ENCODE measurements at regions not wholly inside any gene's neighbourhood (a gene's known extent, or its start where the extent isn't known, plus 50 kb on each side); places are given as distances from the start of the nearest gene placed in this dataset.

DNA sequence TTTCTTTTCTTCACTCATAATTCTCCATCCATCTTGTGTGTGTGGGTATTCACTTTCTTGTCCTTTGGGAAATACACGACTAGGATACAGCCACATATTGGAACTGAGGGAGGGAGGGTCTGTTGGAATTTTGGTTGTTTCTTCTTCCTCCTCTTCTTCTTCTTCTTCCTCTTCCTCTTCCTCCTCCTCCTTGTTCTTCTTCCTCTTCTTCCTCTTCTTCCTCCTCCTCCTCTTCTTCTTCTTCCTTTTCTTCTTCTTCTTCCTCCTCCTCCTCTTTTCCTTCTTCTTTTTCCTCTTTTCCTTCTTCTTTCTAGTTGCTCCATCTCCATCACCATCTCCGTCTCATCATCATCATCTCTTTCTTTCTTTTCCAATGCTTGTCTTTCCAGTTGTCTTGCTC is 1307.3 kb upstream of the ZEB2 start:
- TF ChIP-seq, protein P1, sequence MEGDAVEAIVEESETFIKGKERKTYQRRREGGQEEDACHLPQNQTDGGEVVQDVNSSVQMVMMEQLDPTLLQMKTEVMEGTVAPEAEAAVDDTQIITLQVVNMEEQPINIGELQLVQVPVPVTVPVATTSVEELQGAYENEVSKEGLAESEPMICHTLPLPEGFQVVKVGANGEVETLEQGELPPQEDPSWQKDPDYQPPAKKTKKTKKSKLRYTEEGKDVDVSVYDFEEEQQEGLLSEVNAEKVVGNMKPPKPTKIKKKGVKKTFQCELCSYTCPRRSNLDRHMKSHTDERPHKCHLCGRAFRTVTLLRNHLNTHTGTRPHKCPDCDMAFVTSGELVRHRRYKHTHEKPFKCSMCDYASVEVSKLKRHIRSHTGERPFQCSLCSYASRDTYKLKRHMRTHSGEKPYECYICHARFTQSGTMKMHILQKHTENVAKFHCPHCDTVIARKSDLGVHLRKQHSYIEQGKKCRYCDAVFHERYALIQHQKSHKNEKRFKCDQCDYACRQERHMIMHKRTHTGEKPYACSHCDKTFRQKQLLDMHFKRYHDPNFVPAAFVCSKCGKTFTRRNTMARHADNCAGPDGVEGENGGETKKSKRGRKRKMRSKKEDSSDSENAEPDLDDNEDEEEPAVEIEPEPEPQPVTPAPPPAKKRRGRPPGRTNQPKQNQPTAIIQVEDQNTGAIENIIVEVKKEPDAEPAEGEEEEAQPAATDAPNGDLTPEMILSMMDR (conservative IDR thresholded peaks at IDR 0.05; ENCODE audit: low read depth in 2 of 2): no peak
- TF ChIP-seq POLR2AphosphoS5 (IDR thresholded peaks at IDR 0.05; ENCODE audit: low read depth): no peak
- TF ChIP-seq, protein P2, sequence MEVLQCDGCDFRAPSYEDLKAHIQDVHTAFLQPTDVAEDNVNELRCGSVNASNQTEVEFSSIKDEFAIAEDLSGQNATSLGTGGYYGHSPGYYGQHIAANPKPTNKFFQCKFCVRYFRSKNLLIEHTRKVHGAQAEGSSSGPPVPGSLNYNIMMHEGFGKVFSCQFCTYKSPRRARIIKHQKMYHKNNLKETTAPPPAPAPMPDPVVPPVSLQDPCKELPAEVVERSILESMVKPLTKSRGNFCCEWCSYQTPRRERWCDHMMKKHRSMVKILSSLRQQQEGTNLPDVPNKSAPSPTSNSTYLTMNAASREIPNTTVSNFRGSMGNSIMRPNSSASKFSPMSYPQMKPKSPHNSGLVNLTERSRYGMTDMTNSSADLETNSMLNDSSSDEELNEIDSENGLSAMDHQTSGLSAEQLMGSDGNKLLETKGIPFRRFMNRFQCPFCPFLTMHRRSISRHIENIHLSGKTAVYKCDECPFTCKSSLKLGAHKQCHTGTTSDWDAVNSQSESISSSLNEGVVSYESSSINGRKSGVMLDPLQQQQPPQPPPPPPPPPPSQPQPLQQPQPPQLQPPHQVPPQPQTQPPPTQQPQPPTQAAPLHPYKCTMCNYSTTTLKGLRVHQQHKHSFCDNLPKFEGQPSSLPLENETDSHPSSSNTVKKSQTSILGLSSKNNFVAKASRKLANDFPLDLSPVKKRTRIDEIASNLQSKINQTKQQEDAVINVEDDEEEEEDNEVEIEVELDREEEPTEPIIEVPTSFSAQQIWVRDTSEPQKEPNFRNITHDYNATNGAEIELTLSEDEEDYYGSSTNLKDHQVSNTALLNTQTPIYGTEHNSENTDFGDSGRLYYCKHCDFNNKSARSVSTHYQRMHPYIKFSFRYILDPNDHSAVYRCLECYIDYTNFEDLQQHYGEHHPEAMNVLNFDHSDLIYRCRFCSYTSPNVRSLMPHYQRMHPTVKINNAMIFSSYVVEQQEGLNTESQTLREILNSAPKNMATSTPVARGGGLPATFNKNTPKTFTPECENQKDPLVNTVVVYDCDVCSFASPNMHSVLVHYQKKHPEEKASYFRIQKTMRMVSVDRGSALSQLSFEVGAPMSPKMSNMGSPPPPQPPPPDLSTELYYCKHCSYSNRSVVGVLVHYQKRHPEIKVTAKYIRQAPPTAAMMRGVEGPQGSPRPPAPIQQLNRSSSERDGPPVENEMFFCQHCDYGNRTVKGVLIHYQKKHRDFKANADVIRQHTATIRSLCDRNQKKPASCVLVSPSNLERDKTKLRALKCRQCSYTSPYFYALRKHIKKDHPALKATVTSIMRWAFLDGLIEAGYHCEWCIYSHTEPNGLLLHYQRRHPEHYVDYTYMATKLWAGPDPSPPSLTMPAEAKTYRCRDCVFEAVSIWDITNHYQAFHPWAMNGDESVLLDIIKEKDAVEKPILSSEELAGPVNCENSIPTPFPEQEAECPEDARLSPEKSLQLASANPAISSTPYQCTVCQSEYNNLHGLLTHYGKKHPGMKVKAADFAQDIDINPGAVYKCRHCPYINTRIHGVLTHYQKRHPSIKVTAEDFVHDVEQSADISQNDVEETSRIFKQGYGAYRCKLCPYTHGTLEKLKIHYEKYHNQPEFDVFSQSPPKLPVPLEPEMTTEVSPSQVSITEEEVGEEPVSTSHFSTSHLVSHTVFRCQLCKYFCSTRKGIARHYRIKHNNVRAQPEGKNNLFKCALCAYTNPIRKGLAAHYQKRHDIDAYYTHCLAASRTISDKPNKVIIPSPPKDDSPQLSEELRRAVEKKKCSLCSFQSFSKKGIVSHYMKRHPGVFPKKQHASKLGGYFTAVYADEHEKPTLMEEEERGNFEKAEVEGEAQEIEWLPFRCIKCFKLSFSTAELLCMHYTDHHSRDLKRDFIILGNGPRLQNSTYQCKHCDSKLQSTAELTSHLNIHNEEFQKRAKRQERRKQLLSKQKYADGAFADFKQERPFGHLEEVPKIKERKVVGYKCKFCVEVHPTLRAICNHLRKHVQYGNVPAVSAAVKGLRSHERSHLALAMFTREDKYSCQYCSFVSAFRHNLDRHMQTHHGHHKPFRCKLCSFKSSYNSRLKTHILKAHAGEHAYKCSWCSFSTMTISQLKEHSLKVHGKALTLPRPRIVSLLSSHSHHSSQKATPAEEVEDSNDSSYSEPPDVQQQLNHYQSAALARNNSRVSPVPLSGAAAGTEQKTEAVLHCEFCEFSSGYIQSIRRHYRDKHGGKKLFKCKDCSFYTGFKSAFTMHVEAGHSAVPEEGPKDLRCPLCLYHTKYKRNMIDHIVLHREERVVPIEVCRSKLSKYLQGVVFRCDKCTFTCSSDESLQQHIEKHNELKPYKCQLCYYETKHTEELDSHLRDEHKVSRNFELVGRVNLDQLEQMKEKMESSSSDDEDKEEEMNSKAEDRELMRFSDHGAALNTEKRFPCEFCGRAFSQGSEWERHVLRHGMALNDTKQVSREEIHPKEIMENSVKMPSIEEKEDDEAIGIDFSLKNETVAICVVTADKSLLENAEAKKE (CRISPR knock-in tag; IDR thresholded peaks at IDR 0.05): no peak
- TF ChIP-seq, protein P3, sequence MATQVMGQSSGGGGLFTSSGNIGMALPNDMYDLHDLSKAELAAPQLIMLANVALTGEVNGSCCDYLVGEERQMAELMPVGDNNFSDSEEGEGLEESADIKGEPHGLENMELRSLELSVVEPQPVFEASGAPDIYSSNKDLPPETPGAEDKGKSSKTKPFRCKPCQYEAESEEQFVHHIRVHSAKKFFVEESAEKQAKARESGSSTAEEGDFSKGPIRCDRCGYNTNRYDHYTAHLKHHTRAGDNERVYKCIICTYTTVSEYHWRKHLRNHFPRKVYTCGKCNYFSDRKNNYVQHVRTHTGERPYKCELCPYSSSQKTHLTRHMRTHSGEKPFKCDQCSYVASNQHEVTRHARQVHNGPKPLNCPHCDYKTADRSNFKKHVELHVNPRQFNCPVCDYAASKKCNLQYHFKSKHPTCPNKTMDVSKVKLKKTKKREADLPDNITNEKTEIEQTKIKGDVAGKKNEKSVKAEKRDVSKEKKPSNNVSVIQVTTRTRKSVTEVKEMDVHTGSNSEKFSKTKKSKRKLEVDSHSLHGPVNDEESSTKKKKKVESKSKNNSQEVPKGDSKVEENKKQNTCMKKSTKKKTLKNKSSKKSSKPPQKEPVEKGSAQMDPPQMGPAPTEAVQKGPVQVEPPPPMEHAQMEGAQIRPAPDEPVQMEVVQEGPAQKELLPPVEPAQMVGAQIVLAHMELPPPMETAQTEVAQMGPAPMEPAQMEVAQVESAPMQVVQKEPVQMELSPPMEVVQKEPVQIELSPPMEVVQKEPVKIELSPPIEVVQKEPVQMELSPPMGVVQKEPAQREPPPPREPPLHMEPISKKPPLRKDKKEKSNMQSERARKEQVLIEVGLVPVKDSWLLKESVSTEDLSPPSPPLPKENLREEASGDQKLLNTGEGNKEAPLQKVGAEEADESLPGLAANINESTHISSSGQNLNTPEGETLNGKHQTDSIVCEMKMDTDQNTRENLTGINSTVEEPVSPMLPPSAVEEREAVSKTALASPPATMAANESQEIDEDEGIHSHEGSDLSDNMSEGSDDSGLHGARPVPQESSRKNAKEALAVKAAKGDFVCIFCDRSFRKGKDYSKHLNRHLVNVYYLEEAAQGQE (IDR thresholded peaks at IDR 0.05; ENCODE audit: unreplicated experiment): no peak
- TF ChIP-seq EZH2 (IDR thresholded peaks at IDR 0.05; ENCODE audit: low read depth, unreplicated experiment): no peak
- no peak for TF ChIP-seq EZH2phosphoT487 (IDR thresholded peaks at IDR 0.05; ENCODE audit: unreplicated experiment)

Measured in GM23338 (cell line).